ENCODE measurements at regions not wholly inside any gene's neighbourhood (a gene's known extent, or its start where the extent isn't known, plus 50 kb on each side); places are given as distances from the start of the nearest gene placed in this dataset.

DNA sequence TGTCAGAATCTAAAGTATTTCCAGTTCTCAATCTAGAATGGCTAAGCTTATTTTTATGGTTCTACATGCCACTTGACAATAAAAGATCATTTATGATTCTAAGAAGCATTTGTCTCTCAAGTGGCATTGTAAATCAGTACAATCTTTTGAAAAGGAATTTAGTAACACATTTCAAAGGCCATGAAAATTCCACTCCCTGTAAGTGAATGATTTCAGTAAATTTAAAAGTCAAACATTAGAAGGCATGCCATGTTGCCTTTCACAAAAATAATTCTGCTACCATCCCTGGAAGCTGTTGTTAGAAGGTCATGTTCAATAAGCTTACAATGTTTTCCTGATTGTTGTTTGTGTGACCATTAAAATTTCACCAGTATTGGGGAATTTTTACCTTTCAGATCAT lies 142.9 kb downstream of the RPIA start:
- no peak for DNase-seq

DNA sequence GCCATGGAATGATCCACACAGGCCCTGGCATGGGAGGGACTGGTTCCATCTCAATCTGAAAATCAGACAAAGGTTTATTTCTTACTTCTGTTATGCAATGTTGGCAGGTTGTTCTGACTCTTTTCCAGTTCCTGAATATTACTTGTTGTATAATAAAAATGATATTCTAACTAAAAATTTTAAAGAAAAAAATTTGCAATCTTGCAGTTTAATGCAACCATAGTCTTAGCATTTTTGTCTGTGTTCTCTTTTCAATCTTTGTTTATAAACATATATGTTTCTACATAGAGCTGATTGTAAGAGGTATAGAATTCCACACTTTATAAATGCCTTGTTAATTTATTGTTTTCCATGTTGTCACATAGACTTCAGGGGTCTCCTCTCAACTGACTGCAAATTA lies 143.4 kb downstream of the RPIA start:
- DNase-seq, result no peak

DNA sequence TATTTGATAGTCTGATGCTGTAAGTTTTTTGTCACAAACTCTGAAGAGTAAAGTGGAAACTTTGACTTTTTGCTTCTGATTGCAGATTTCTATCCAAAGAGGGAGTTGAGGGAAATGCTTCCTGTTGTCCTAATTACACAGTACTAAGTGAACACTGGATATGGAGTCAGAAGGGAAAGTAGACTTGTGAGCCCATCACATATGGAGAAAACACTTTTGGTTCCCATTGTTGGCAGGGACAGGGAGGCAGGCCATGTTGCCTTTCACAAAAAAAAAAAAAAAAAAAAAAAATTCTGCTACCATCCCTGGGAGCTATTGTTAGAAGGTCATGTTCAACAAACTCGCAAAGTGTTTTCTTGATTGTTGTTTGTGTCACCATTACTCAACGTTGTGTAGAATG lies 144.3 kb downstream of the RPIA start:
- DNase-seq, result no peak

DNA sequence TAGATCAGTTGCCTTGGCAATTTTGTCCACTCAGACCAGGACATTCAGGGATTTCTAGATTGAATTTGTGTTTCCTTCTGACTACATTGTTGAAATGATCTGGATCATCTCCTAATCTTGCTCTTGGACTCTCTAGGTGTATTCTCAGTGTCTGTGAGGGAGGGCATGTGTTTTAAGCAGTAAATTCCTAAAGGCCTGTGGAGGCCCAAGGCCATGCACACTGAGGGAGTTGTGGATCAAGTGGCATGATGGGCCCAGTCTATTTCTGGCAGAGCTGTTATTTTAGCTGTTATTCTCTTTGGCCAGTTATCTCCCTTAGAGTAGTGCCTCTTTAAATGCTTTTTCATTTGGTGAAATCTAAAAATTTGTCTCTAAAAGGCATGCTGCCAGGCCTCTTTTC lies 144.9 kb downstream of the RPIA start:
- DNase-seq, result no peak

DNA sequence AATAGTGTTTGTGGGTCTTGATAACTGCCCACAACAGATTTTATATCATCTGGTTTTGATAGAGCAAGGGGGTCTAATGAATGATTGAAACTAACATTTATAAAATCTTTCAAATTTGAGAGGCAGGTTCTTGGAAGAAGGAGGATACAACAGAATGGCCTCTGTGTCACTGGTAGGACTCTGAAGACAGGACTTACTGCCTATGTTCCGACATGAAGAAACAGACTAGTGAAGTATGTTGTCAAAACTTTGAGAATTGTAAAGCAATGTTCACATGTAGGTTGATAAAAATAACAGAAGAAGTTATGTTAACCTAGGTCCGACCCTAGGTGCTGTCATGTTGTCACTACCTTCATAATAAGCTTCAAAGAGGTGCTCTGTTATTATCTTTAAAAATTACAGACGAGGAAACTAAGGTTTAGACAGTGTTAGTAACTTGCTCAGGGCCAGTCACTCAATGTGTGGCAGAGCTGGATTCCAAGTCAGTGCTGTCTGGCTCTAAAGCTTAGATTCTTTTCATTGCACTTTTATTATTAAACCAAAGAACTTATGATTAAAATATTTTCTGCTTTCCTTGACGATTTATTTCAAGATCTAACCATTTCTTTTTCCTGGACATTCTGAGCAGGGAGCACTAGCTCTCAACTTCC lies 146.2 kb downstream of the RPIA start:
- no peak for DNase-seq

DNA sequence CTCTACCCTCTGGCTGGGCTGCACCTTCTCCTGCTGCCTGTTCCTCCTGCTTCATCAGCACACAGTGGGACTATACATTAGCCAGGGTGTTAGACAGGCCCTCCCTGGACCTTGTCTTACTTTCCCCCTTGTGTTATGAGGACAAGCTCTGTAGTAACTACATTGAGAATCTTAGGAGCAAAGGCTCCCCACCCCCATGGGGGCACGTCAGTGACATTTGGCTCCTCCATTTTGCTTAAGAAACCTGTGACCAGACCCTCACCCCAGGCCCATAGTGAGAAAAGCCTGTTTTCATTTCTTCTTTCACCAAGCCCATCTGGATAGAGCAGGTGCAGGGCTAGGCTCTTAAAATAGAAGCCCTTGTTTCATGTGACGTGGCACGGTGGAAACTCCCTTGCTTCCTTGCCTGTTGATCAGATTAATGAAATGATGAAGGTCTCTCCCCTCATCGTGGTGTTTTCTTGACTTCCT lies 146.7 kb downstream of the RPIA start:
- no peak for DNase-seq

DNA sequence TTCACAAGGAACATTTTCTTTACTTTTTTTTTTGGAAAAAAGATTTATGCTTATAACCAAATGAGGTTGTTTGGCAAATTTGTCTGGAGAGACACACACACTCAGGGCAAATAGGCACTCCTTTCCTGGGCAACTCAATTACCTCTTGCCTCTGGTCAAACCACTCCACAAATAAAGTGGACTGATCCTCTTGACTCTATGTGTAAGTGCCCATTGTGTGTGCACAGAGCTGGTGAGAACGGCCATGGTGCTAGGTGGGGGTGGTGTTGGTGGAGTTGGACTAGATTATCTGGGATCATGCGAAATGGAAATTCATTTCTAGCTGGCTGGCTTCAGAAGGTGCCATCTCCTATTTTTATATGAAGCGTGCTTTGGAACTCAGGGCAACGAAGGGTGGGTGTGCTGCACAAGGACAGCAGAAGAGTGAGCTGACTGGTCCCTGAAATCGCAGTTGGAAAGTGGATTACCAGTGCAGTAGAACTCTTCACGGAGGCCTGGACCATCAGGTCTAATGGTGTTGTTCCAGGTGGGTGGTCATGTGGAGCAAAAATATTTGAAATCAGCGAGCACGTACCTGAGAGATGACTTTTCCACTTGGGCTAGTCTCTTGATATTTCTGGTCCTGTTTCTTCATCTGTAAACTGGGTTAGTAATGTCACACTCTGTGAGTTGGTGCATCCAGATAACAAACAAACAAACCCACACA lies 149.9 kb downstream of the RPIA start:
- DNase-seq, result no peak

DNA sequence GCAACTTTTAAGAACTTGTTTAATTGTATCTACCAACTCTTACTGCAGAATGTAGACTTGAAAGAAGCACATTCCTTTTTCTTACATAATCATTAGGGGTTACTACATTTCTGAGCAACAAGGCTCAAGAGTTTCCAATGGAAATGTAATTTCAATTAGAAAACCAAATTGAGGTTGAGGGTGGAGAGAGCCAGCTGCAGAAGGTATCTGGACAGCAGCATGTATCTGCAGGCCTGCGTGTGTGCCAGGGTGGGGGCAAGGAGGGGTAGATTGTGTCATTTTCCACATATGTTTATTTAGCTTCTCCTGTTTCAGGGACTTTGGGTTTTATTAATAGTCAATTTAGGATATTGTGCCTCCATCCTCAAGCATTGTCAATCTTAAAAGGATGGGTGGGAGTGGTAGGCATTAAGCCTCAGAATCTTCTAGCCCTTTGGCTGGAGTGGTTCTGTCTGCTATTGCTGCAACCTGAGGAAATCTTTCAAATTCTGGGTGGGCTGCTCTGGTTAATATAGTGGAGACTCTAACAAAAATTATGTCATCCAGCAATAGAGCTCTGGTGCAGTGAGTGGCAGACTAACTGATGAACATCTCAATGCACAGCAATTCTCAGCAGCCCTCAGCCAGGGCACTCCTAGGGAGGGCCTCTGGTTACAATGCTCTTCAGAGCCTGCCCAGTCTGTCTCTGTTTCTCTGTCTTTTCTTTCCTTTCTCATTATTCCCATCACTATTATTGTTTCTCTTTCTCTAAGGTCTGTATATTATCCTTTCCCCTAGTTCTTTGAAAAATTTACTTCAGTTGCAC lies 151.4 kb downstream of the RPIA start:
- no peak for DNase-seq

DNA sequence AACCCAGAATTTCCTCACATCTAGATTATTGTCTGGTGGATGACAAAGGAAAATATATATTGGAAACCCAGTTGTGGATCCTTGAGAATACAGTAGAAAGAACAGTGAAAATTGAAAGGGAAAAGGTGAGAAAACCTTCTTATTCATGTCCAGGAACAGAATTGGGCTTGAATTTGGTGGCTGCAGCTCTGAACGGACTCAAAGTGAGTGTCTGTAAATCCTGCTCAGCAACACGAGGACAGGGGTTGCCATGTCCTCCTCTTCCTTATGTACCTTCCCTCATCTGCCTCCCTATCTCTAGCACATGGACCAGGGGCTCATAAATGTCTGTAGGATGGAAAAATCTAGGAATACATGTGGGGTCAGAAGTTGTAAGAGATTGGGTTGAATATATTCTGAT lies 152.2 kb downstream of the RPIA start:
- DNase-seq, result no peak

DNA sequence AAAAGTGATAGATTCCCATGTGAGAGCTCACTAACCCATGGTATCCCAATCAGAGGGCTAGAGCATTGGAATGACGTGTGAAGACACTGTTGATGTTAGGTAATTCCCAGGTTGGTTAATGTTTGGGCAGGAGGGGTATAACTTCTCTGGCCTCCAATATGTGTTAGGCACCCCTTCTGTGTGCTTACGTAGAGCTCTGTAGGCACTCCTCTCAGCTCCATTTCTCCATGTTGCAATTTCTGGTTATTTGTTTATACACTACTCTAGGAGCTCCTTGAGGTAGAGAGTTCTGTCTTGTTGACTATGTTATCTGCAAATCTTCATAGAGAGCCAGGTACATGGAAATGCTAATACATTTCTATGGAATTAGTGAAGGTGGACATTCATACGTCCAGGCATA lies 153.5 kb downstream of the RPIA start:
- no peak for DNase-seq

DNA sequence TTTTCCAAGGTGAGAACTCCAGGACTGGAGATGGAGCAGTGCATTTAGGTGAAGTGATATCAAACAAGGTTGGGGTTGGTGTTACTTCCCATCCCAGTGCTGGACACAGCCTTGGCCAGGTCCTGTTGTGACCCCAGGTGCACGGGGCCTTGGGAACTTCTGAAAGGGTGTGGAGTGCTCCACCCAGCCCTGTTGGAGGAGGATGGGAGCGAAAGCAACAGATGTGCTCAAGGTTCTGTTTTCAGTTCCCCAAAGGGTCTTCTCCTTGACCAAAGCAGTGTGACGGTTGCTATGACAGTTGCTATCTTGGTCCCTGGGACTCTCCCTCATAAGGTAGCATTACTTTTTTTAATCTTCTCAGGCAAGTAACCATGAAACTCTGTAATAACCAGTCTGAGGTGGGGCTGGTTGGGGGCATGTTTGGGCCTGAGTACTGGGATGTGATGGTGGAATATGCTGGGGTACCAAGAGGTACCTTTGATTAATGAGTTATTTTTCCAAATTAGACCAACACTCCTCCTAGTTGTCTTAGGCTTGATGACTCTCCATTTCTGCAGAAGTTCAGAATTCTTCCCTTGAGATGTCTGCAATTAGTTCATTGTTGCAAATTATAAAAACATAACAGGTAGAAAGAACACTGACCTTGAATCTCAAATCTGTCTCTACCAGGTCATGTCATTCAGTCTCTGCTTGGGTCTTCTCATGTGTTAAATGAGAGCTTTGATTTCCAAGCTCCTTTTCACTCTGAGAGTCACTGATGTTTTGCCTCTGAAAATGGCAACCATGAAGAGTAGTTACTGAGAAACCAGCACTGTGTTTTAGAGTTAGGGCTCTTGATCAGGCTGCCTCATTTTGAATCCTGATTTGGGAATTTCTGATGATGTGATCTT lies 154.5 kb downstream of the RPIA start:
- DNase-seq, result no peak

DNA sequence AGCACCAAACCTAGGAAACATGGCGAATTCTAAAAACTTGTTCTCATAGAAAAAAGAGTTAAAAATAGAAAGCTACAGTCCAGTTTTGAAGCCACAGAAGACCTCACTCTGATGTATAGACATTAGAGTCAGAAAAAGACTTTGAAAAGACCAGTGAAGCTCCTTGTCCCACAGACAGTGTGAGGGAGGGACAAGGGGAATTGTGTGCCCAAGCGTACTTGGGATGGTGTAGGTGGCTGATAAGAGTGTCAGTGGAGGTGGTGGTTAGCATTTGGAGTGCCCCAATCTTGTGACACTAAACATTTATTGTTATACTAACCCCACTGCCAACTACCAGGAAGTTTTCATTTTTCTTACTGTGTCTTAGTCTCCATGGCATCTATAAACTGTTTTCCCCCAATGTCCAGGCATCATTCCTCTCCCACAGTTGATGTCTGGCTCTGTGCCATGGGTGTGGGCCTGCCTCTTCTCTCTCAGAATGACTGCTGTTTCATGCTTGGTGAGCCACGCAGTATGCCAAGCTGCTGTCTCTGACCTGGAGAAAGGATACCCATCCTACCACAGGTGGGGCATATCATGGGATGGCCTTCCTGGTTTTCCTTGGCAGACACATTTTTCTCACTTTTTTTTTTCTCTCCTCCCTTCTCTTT lies 161.4 kb downstream of the RPIA start:
- DNase-seq, result no peak

DNA sequence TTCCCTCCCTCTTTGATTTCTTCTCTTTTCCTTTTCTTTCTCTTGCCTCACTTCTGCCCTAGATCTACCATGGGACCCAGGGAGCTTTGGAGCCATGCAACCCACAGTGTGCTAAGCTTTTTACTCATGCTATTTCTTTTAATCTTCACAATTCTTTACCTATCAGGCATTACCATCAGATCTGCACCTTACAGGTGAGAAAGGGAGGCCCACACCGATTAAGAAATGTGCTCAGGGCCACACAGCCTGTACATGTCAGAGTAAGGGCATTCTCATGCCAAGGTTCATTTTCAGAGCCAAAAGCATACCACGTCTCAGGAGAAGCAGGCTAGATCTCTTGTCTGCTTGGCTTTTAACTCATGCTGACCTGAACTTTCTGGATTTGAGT lies 161.9 kb downstream of the RPIA start:
- DNase-seq, result no peak

DNA sequence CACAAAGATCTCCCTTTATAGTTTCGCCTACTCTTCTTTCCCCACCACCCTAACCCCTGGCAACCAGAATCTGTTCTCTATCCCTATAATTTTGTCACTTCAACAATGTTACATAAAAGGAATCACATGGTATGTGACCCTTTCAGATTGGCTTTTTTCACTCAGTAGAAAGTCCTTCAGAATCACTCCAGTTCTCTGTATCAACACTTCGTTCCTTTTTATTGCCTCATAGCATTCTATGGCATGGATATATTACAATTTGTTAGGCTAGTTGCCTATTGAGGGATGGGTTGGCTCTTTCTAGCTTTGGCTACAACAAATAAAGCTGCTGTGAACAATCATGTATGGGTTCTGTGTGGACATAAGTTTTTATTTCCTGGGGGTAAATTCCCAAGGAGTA lies 163.1 kb downstream of the RPIA start:
- no peak for DNase-seq

DNA sequence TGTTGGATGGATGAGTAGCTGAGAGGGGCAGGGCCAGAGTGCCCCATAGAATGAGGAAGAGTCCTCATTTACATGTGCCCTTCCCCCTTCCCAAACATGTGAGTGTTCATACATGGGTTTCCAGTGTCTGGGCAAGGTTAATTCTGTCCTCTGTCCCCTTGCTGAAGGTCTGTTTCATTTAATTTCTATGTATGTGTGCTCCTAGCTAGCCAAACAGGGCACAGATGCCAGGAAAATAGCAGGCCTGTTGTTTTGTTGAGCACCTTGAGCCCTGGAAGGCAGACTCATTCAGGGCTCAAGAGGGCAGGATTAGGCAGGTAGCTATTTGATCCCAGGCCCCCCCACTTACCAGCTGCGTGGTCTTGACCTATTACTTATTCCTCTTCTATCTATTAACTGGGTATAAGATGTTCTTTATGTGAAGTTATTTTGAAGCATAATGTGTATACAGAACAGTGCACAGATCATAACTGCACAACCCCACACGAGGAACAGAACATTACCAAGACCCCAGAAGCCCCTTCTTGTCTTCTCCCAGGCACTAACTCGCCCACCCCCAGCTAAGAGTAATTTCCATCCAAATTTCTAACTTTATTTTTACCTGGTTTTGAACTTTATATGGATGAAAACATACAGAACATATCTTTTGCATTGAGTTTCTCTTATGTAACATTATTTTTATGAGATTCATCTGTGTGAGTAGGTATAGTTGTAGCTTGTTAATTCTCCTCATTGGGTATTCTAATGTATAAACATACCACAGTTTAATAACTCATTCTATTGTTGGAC lies 164.3 kb downstream of the RPIA start:
- no peak for DNase-seq

DNA sequence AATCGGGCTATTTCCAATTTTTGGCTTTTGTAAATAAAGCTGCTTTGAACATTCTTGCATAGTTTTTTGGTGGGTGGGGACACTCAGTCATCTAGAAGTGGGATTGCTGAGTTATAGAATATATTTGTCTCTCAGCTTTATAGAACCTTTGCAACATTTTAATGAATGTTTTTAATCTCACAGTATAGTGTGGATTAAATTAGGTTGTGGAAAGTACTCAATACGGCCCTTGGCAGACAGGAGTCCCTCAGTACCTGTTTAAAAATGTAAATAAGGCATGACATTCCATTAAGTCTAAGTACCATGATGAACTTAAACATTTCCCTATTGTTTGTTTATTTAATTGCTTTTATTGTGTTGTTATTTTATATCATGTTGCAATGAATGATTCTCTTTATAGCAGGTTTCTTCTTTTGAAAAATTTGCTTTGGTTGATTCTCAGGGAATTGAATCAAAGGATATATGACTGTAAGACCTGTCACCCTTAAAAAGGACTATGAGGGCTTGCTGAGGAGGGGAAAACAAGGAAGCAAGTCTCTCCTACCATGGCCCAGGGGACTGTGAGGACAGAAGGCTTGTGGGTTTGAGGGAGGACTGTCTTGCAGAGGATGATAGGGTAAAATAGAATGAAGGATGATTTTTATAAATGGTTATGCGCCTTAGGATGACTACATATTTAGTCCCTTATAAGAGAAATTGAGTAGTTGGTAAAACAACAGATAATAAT lies 165.1 kb downstream of the RPIA start:
- no peak for DNase-seq

DNA sequence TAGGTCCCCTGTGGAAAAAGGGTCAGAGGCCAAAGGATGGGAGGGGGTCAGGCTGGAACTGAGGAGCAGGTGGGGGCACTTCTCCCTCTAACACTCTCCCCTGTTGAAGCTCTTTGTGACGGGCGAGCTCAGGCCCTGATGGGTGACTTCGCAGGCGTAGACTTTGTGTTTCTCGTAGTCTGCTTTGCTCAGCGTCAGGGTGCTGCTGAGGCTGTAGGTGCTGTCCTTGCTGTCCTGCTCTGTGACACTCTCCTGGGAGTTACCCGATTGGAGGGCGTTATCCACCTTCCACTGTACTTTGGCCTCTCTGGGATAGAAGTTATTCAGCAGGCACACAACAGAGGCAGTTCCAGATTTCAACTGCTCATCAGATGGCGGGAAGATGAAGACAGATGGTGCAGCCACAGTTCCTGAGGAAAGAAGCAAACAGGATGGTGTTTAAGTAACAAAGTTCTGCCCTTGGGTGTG lies 165.8 kb downstream of the RPIA start:
- no peak for DNase-seq

DNA sequence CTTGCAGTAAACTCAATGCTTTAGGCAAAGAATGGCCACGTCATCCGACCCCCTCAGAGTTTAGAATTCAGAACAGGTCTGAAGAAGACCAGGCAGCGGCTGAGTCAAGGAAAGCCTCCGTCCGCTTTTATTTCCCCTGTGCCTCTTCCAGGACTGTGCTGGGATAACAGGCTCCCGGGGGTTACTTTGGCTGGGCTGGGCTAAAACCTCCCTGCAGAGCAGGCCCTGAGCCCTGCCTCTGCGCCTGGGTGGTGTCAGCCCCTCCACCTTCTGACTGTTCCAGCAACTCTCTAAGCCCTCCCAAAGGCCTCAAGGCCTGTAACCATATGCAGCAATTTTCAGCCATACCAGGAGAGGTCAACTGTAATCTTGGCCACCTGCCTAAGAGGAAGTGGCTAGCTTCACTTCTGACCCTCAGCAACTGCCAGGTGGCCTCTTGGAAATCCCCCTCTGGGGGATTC lies 166.5 kb downstream of the RPIA start:
- DNase-seq, result peak; percentile 3

DNA sequence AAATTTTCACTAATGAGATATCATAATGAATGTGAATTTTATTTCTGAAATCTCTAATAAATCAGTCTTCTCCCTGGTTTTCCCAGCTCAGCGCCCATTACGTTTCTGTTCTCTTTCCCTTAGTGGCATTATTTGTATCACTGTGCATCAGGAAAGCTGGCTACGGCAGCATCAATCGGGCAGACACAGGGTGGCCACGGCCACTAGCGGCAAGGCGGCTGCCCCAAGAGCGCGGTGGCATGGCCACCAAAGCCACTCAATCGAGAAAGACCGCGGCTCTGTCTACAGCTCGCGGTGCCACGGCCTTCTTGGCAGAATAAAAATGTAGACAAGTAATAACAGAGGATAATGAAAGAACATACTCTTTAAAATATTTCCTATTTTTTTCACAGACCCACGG lies 168.0 kb downstream of the RPIA start:
- DNase-seq, result no peak

DNA sequence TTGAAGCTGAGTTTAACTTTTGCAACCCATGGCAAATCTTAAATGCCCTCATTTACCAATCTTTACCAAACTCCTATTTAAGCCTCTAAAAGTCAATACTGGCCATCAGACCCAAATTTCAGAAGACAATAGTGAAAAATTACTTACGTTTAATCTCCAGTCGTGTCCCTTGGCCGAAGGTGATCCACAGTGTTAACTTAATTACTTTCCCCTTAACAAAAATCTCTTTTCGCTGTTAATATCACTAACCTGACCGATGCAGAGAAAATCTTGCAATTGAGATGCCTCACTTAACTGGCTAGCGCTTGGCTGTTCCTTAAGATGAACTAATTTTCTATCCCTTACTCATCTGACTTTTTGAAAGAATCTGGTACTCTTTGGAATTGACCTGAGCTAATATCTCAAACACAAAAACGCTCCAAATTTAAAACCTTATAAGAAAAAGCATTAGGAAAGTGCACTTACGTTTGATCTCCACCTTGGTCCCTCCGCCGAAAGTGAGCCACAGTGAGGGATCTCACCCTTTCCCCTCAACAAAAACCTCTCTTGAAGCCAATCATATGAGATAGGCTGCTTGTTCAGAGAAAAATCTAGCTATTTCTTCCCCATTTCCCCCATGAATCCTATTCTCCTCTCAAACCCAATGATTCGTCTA lies 169.1 kb downstream of the RPIA start:
- DNase-seq, result no peak

Measured in activated CD4-positive, alpha-beta T cell treated with anti-CD3 and anti-CD28 coated beads, Interleukin-10, Interleukin-2, amounts not matched to agents 100 ng/mL and 50 ng/mL, durations not matched to agents 16 hours and 8 hours (primary cell).